Esophagus muscularis mucosa (tissue), 4 donors: ENCODE measurements at regions not wholly inside any gene's neighbourhood (a gene's known extent, or its start where the extent isn't known, plus 50 kb on each side); places are given as distances from the start of the nearest gene placed in this dataset.

Source experiments
- CTCF ChIP-seq, 3 experiments: fragments of 200-600 bp in 2 of 3; fragments of 450-650 bp in 1 of 3; sonication (generic) in 2 of 3; IDR thresholded peaks; one replicate each; pipeline ENCODE4 v1.5.1; 2017 to 2019; ENCODE audit warnings: antibody characterized with exemption in 3 of 3, mild to moderate bottlenecking in 2 of 3, moderate library complexity in 1 of 3
- EP300 ChIP-seq: sonication (generic); formaldehyde crosslinking; IDR thresholded peaks from one replicate; pipeline ENCODE4 v1.6.1; 2017; ENCODE audit warnings: antibody characterized with exemption
- POLR2A ChIP-seq: fragments of 450-650 bp; IDR thresholded peaks from one replicate; pipeline ENCODE4 v1.6.1; 2017; ENCODE audit warnings: antibody characterized with exemption, moderate library complexity, mild to moderate bottlenecking, low read depth
- POLR2AphosphoS5 ChIP-seq, 2 donors: sonication (generic); formaldehyde crosslinking; IDR thresholded peaks; one replicate each; pipeline ENCODE4 v1.6.1; 2017; ENCODE audit warnings: antibody characterized with exemption in 2 of 2

GRCh38 chr21:17900990-17901385 is 81.8 kb upstream of the C21orf91 start:
- TF ChIP-seq CTCF (IDR thresholded peaks at IDR 0.05) (no peak), POLR2AphosphoS5 (IDR thresholded peaks at IDR 0.05) (no peak), POLR2A (no peak), EP300 (no peak)
